ENCODE measurements at regions not wholly inside any gene's neighbourhood (a gene's known extent, or its start where the extent isn't known, plus 50 kb on each side); places are given as distances from the start of the nearest gene placed in this dataset.

DNA sequence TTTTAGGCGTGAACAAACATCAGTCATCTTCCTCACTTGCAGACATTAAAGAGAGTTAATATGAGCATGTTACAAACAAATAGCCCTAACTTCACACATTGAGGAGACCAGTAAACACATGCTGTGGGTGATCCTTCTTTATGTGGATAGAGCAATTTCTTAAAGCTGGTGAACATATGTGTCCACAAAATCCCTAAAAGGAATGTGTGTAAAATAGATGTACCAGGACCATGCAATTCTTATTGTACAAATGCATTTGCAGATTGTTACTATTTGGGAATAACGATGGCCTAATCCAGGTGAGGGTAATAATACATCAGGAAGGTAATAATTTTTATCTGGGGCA, 228.9 kb downstream of the ALDH8A1 start:
- Histone ChIP-seq H3K9me2 (replicated peaks; ENCODE audit: low read depth, low read length) (no peaks in the 10 kb centered on the region), H3K4me2 (ENCODE audit: low read depth, low read length, poor library complexity, severe bottlenecking) (no peak overlapping the region), H3K36me3 (ENCODE audit: insufficient read depth, low read length) (no peaks in the 10 kb centered on the region), H3K4me1 (ENCODE audit: insufficient read depth, low read length, poor library complexity, severe bottlenecking) (no peaks in the 10 kb centered on the region), H3K9me3 (ENCODE audit: insufficient read depth, low read depth, low read length) (no peaks in the 10 kb centered on the region), H3K27me3 (ENCODE audit: insufficient read depth, low read length, poor library complexity, severe bottlenecking) (no peaks in the 10 kb centered on the region), H3K79me2 (ENCODE audit: insufficient read depth, low read length) (no peaks in the 10 kb centered on the region), H3F3A (ENCODE audit: low read depth) (no peaks in the 10 kb centered on the region), H3K9ac (ENCODE audit: low read depth, low read length, poor library complexity, severe bottlenecking) (no peak overlapping the region), H4K20me1 (ENCODE audit: insufficient read depth, low read length, poor library complexity, severe bottlenecking) (no peaks in the 10 kb centered on the region), H3K4me3 (ENCODE audit: low read length, poor library complexity, severe bottlenecking) (no peak overlapping the region), H2AFZ (ENCODE audit: low read length) (no peak overlapping the region)
- TF ChIP-seq EZH2phosphoT487 (IDR thresholded peaks at IDR 0.05; ENCODE audit: borderline replicate concordance) = no peak
- TF ChIP-seq, protein P1, sequence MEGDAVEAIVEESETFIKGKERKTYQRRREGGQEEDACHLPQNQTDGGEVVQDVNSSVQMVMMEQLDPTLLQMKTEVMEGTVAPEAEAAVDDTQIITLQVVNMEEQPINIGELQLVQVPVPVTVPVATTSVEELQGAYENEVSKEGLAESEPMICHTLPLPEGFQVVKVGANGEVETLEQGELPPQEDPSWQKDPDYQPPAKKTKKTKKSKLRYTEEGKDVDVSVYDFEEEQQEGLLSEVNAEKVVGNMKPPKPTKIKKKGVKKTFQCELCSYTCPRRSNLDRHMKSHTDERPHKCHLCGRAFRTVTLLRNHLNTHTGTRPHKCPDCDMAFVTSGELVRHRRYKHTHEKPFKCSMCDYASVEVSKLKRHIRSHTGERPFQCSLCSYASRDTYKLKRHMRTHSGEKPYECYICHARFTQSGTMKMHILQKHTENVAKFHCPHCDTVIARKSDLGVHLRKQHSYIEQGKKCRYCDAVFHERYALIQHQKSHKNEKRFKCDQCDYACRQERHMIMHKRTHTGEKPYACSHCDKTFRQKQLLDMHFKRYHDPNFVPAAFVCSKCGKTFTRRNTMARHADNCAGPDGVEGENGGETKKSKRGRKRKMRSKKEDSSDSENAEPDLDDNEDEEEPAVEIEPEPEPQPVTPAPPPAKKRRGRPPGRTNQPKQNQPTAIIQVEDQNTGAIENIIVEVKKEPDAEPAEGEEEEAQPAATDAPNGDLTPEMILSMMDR (conservative IDR thresholded peaks at IDR 0.05; ENCODE audit: low read length) = no peak

DNA sequence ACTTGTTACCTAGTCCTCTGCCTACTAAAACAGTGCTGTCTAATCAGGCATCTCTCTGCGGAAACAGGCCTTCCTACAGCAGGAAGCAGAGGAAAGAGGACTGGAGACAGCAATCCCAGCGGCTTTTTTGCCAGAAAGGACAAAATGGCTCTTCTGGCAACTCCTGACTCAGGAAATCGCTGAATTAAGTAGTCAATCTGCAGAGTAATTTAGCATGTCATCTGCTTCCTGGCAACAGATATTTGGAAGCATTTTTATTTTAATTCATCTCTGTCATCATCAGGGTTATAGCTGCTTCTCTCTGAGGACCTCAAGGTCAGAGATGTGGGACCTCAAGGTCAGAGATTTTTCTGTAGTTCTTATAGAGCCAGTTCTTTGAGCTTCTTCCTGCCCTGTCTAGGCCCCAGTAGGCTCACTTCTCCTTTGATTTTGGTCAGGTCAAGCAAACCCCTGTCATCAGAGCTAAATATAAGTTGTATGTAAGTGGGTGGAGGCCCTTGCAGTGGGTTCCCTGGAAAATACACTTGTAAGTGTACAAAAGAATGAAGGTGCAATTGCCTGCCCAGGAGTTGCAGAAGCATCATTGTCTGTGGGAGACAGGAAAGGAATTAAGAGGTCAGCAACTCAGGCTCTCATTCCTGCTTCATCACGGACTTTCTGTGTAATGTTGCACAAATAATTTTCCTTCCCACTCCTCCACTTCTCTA, 229.4 kb downstream of the ALDH8A1 start:
- Histone ChIP-seq H3K4me1 (ENCODE audit: insufficient read depth, low read length, poor library complexity, severe bottlenecking) (no peaks in the 10 kb centered on the region), H4K20me1 (ENCODE audit: insufficient read depth, low read length, poor library complexity, severe bottlenecking) (no peaks in the 10 kb centered on the region), H3K4me3 (ENCODE audit: low read length, poor library complexity, severe bottlenecking) (no peak overlapping the region), H3K9me3 (ENCODE audit: insufficient read depth, low read depth, low read length) (no peaks in the 10 kb centered on the region), H2AFZ (ENCODE audit: low read length) (no peak overlapping the region), H3K9me2 (replicated peaks; ENCODE audit: low read depth, low read length) (no peaks in the 10 kb centered on the region), H3K79me2 (ENCODE audit: insufficient read depth, low read length) (no peaks in the 10 kb centered on the region), H3F3A (ENCODE audit: low read depth) (no peaks in the 10 kb centered on the region), H3K9ac (ENCODE audit: low read depth, low read length, poor library complexity, severe bottlenecking) (no peak overlapping the region), H3K27me3 (ENCODE audit: insufficient read depth, low read length, poor library complexity, severe bottlenecking) (no peaks in the 10 kb centered on the region), H3K36me3 (ENCODE audit: insufficient read depth, low read length) (no peaks in the 10 kb centered on the region), H3K4me2 (ENCODE audit: low read depth, low read length, poor library complexity, severe bottlenecking) (no peak overlapping the region)
- TF ChIP-seq, protein P1 (conservative IDR thresholded peaks at IDR 0.05; ENCODE audit: low read length) = no peak
- no peak for TF ChIP-seq EZH2phosphoT487 (IDR thresholded peaks at IDR 0.05; ENCODE audit: borderline replicate concordance)

DNA sequence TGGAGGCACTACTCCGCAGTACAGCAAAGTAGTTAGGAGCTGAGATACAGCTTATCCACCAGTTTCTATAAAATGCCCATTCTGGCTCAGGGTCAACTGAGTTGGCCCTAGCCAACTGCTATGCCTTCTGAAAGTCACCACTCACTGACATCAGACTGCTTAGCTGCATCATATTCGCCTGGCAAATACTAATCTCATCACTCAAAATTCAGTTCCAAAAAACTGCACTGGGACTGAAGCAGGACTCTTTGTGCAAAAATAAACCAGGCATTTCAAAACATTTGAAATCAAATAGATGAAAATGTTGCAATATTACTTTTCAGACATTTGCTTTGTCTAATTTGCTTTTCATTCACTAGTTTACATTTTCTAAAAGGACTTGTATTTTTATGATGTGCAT, 230.0 kb downstream of the ALDH8A1 start:
- Histone ChIP-seq H4K20me1 (ENCODE audit: insufficient read depth, low read length, poor library complexity, severe bottlenecking) (no peaks in the 10 kb centered on the region), H3K9me3 (ENCODE audit: insufficient read depth, low read depth, low read length) (no peaks in the 10 kb centered on the region), H3K9ac (ENCODE audit: low read depth, low read length, poor library complexity, severe bottlenecking) (no peak overlapping the region), H3K4me3 (ENCODE audit: low read length, poor library complexity, severe bottlenecking) (no peak overlapping the region), H3F3A (ENCODE audit: low read depth) (no peaks in the 10 kb centered on the region), H2AFZ (ENCODE audit: low read length) (no peak overlapping the region), H3K36me3 (ENCODE audit: insufficient read depth, low read length) (no peaks in the 10 kb centered on the region), H3K27me3 (ENCODE audit: insufficient read depth, low read length, poor library complexity, severe bottlenecking) (no peaks in the 10 kb centered on the region), H3K4me2 (ENCODE audit: low read depth, low read length, poor library complexity, severe bottlenecking) (no peak overlapping the region), H3K79me2 (ENCODE audit: insufficient read depth, low read length) (no peaks in the 10 kb centered on the region), H3K9me2 (replicated peaks; ENCODE audit: low read depth, low read length) (no peaks in the 10 kb centered on the region), H3K4me1 (ENCODE audit: insufficient read depth, low read length, poor library complexity, severe bottlenecking) (no peaks in the 10 kb centered on the region)
- TF ChIP-seq, protein P1 (conservative IDR thresholded peaks at IDR 0.05; ENCODE audit: low read length) = no peak

Data from Loucy (cell line).